GM18511 (cell line): ENCODE measurements at regions not wholly inside any gene's neighbourhood (a gene's known extent, or its start where the extent isn't known, plus 50 kb on each side); places are given as distances from the start of the nearest gene placed in this dataset.
"Not testable (repeated sequence)": the region's sequence is repeated elsewhere in the genome, so short reads cannot be mapped to it uniquely, and the experiment has no call there.

Source experiments
- ATAC-seq: cut with Tn5 transposase; IDR thresholded peaks from one replicate; pipeline ENCODE4 v1.9.1; 2021; ENCODE audit warnings: mild to moderate bottlenecking, moderate library complexity; ENCODE audit not compliant: unreplicated experiment

DNA sequence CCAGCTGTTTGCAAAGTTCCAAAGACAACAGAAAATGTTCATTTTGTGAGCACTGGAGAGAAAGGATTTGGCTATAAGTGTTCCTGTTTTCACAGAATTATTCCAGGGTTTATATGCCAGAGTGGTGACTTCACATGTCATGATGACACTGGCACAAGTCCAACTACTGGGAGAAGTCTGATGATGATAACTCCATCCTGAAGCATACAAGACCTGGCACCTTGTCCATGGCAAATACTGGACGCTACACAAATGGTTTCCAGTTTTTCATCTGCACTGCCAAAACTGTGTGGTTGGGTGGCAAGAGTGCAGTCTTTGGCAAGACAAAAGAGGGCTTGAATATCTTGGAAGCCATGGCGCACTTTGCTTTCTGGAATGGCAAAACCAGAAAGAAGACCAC lies 385.0 kb downstream of the CDH11 start:
- no peak for ATAC-seq

DNA sequence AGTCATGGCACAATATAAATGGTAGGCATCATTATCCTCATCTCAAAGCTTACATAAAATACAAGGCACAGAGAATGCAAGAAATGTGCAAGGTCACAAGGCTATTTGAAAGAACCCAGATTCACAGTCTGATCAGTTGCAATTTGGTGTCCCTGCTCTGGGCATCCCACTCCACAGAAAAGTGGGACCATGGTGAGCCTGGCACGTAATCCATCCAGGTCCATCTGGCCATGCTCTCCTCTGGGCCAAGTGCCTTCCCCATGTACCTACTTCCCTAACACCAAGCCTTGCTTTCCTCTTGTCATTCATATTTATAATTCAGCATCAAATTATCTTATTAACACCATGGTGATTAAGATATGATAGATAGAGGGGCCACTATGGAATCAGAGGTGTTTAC lies 390.0 kb downstream of the CDH11 start:
- ATAC-seq = no peak

DNA sequence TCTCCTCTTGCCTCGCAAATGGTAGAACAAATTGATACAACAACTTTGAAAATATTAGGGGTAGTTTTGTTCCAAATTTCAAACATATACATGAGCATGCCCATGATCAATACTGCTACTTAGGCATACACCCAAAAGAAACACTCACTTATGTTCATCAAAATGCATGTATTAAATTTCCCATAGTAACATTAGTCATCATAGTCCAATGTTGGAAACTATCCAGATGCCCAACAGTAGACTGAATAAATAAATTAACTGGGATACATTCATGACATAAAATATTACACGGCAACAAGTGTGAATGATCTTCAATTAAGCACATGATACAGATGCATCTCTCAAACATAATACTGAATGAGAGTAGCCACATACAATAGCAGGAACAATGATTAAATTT lies 391.6 kb downstream of the CDH11 start:
- no peak for ATAC-seq

DNA sequence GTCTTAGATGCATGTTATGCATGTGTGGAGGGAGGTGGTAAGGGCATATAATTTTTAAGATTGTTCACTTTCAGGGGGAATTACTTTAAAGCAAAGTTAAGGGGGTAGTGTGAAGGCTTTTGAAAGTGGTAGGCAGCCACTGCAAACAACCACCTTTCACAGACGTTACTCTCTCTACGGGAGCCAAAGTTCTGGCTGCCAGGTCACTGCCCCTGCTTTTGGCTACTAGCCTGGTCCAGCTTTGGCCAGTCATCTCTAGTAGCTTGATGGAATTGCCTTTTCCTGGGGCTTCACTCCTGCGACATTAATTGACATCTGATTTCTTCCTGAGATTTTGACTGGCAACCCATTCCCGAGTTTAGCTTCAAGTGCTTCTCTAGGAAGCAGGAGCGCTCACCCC lies 397.5 kb downstream of the CDH11 start:
- no peak for ATAC-seq

DNA sequence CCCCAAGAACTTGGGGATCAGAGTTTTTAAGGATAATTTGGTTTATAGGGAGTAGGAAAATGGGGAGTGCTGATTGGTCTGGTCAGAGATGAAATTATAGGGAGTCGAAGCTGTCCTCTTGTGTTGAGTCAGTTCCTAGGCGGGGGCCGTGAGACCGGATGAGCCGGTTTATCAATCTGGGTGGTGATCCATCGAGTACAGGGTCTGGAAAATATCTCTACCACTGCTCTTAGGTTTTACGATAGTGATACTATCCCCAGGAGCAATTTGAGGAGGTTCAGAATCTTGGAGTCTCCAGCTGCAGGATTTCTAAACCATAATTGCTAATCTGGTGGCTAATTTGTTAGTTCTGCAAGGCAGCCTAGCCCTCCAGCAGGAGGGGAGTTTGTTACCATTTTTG lies 403.4 kb downstream of the CDH11 start:
- no peak for ATAC-seq

DNA sequence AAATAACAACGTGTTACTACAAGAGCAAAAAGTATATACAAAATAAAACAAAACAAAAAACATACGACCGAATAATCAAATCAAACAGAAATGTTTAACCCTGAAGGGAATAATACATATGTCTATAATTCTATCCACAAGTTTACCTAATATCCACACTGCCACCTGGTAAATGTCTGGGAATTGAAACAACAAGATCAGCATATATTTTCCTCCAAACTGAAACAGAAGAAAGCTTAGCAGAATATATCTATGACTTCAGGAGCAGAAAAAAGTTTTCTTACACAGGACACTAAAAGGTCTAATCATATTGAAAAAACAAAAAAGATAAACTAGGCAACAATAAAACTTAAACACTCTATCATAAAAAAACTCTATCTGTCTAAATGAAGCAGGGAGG lies 404.0 kb downstream of the CDH11 start:
- ATAC-seq = no peak

DNA sequence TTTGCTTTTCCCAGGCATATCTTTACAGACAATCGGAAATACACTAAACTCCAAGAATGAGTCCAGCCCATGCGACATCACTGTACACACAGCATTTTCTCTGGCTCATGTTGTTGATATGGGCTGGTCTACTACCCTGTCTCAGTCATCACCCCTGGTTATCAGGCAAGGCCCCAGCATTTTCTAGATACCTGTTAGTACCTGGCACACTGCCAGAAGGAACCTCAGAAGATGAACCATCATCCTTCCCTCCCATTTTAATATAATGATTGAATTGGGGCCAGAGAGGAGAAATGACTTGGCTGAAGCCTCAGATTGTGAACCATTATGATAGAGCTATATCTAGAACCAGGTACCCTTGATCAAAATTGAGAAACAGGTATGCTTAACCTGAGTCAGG lies 406.2 kb downstream of the CDH11 start:
- no peak for ATAC-seq

DNA sequence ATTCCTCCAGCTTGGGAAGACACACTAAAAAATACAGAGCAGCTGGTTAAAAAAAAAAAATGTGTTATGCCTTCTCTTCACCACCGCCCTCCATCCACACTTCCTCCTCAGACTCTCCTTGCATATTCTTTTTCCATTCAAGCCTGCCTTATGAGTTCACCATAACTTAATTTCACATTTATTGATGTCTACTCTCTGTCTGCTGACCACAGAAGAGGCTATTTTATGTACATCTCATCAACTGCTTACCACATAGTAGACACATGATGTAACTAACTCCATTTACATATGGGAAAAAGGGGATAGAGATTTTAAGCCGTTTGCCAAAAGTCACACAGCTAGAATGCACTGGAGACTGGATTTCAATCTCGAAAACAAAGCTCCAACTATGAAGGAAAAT lies 409.8 kb downstream of the CDH11 start:
- ATAC-seq = no peak

DNA sequence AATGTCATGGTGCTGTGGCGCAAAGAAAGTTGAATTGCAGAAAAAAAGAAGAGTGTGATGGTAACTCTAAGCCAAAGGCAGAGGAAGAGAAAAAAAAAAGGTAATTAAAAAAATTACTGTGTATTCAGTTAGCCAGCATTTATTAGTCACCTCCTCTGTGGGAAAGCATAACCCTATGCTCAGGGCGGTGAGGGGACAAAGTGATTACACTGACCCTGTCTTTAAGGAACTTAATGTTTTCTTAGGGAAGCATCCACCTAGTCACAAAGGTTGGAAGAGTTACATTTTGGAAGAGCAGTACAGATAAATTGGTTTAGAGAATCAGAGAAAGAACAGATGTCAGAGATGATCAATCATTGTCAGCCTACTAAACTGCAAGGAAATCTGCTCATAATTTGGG lies 410.3 kb downstream of the CDH11 start:
- ATAC-seq = no peak

DNA sequence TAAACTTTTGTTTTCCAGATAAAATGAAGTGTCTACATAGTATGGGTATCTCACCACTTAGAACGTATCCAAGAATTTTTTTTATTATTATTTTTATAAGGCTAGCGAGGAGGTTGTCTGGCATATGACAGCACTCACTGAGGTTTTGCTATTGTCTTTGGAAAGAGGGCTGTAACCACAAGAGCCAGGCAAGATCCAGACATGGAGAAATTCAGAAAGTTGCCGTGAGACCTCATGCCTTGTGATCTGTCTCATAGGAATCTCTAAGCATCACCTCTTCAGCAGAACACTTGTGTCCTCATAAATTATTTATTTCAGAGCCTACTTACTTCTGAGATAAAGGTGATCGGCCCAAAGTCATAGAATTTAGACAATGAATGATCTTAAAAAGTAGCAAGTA lies 410.8 kb downstream of the CDH11 start:
- ATAC-seq = no peak

DNA sequence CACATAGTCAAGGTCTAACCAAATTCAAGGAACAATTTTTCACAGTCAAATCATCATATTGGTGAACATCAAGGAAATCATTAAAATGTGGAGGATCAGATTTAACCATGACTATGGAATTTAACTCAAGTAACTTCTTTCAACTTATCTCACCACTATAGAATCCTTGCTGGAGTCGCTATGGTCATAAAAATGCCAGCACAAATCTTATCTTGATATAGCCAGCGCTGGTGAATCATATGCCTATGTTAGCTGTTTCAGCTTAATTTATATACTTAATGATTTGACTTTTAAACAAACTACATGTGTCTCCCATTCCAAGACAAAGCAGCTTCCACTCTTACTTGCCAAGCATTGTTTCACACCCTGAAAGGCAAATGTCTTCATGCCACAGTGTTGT lies 416.4 kb downstream of the CDH11 start:
- ATAC-seq = no peak

DNA sequence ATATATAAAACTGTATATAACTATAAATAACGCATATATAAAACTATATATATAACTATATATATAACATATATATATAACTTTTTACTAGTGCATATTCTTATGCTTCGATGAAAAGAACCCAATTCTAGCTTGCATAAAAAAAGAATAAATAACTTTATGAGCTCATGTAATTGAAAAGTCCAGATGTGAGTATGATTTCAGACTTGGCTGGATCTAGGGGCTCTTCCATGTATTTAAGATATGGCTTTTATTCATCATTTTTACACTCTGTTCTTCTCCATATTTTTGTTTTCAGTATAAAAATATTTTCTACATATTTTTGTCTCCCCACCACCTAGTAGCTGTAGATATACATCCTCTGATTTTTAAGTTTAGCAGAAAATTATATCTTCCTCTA lies 417.5 kb downstream of the CDH11 start:
- no peak for ATAC-seq

DNA sequence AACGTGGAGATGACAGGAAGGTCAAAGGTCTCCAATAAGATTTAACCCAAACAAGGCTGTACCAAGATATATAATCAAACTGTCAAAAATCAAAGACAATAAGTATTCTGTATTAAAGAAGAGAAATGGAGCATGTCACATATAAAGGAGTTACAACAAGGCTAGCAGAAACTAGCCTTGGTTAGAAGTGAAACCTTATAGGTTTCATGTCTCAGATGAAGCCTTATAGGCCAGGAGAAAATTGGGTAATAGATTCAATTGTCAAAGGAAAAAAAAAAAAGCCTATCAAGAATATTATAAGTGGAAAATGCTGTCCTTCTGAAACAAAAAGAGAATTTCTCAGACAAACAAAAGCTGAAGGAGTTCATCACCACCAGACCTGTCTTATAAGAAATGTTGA lies 419.4 kb downstream of the CDH11 start:
- ATAC-seq = no peak

DNA sequence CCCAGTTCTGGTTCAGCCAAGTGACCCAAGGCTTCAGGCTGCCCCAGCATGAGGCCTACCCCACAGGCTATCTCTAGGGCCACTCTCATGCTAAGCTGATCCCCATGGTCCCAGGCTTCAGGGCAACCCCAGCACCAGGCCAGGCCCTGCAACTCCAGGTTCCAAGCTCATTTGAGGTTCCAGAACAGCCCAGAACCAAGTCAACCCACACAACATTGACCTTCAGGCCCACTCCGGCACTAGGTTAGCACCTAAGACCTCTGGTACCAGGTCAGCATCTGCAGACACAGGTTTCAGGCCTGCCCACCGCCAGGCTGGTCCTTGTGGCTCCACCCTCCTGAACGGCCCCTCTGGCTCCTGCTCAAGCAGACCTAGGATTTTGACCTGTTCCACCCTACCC lies 421.2 kb downstream of the CDH11 start:
- ATAC-seq = no peak

DNA sequence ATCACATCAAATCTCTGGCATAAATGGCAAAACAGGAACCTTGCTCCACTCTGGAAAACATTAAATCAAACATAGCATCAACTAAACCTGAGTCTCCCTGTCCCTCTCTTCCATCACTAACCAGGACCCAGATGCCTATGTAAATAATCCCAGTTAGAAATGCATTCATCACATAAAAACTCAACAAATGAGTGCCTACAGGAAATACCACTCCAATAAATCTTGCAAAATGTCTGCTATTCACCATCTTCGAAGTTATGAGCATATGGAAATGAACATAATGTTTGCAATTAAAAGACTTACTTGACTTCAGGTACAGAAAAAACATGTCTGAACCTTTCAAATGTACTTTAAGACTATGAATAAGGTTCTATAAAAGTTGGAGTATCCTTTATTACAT lies 425.0 kb downstream of the CDH11 start:
- ATAC-seq = no peak

DNA sequence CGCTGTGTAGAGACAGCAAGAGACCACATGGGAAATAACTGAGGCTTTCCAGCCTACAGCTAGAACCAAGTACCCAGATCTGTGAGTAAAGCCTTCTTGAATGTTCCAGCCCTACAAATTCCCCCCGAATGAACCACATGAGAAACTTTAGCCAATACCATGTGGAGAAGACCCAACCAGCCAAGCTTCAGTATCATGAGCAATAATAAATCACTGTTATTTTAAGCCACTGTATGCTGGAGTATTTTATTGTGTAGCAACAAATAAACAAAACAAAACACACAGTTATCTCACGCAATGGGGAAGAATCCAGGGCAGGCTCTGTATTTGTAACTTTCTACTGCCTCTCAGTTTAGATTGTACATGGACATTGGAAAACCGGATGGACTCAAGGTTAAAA lies 426.2 kb downstream of the CDH11 start:
- ATAC-seq = no peak

DNA sequence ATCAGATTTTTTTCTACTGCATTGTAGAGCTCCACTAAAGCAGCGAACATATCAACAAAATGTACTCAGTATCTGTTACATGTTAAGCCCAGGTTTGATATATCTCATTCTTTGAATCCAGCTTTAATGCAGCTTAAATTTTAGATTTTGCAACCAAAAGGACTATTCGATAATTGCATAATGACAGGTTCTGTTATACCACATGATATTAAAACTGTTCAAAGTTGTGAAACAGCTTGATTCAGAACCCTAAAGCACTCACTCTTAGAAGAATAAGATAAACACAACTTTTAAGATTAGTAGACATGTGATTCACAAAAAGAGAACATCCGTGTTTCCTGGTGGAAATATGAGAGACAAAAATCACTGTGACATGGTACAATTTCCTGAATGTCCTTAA lies 427.9 kb downstream of the CDH11 start:
- no peak for ATAC-seq

DNA sequence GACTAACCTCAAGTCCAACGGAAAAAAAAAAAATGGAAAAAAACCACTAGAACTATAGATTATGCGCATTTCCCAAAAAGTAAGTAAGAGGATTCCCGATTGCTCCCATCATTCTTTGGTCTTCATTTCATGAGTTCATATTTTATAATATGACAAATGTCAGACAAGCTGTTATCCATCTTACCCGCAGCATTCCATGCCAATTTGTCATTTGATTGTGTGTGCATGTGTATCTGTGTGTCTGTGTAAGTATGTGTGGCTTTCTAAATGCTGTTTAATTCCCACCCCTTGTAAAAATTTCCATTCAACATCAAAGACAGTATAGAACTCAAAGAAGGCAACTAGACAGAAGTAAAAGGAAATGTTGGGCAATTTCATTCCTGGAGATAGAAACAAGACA lies 434.1 kb downstream of the CDH11 start:
- no peak for ATAC-seq

DNA sequence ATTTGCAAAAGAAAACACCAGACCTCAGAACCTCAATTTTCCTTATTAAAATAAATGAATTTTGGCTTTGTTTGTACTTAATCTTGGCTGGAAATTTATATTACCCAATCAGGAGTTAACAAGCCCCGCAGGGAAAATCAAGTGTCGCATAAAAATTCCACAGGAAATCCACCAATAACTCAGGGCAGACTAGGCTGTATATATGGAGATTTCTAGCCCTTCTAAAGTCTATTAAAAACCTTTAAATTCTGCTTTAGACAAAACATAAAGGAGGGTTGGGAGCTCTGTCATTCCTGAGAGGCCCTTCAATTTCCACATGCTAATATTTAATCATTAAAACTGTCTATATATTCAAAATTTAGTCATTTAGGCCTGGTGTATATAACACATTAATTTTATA lies 434.7 kb downstream of the CDH11 start:
- ATAC-seq = no peak

DNA sequence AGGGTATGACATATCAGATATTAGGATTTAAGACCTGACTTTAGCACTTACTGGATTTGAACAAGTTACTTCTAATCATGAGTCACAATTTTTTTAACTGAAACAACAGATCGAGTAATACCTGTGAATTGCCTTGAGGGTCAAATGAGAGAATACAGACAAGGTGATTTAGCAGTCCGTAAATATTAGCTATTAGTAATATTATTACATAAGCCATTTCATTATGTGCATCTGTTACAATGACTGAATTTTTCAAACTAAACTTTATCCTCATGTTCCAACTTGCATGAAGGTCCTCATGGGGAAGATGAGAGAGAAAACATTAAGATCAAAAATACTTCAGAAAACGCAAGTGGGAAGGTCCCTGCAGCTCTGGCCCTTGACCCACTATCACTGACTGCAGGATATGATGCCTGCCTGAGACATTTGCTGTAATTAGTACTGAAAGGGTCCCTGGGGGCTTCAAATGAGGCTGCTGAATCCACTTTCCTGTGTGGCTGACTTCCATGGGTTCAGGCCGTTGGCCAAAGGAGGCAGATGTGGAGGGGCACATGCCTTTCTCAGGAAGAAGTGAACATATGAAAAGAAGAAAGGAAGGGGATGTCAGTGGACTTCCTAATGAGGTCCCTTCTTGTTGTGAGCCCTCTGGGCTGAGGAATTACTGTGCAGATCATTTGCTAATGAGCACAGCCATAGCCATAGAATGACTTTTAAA lies 441.7 kb downstream of the CDH11 start:
- ATAC-seq = no peak

DNA sequence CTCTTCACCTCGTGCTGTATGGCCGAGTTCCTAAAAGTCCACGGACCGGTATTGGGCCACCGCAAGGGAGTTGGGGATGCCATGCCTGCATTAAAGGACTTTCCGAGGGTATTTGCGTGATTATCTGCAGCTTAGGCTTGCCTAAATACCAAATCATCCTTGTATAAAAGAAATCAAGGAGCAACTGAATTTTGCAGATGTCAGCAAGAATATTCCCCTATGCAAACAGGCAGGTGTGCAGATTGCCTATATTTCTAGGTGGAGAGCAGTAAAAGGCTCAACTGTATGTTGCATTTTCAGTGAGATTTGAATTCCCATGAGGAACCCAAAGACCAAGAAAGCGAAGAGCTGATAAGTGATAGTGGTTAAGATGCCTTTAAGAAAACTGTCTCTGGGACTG lies 452.3 kb downstream of the CDH11 start:
- no peak for ATAC-seq

DNA sequence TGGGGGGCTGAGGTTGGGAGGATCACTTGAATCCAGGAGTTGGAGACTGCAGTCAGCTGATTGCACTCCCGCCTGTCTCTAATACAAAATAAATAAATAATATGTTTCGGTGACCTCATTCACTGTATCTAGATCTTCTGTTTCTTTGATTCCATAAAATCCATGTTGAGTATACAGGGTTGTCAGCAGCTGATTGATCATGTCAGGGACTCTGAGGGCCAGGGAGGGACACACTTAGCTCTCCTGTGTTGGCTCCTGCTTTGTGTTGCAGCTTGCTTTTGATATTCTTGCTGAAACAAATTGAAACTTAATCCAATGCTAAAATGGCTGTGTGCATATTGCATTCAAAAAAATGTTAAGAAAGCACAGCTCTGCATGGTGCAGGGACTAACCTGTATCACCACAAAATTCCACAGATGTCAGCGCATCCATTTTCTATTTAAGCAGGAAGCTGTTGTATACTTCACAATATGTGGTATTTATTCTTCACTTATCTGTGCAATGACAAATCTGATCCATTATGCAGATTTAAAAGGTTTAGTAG lies 454.5 kb downstream of the CDH11 start:
- ATAC-seq = no peak

DNA sequence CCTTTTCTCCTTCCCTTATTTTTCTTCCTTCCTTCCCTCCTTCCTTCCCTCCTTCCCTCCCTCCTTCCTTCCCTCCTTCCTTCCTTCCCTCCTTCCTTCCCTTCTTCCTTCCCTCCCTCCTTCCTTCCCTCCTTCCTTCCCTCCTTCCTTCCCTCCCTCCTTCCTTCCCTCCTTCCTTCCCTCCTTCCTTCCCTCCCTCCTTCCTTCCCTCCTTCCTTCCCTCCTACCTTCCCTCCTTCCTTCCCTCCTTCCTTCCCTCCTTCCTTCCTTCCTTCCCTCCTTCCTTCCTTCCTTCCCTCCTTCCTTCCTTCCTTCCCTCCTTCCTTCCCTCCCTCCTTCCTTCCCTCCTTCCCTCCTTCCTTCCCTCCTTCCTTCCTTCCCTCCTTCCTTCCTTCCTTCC lies 459.6 kb downstream of the CDH11 start:
- ATAC-seq = not testable (repeated sequence)
